ENCODE measurements at regions not wholly inside any gene's neighbourhood (a gene's known extent, or its start where the extent isn't known, plus 50 kb on each side); places are given as distances from the start of the nearest gene placed in this dataset.

DNA sequence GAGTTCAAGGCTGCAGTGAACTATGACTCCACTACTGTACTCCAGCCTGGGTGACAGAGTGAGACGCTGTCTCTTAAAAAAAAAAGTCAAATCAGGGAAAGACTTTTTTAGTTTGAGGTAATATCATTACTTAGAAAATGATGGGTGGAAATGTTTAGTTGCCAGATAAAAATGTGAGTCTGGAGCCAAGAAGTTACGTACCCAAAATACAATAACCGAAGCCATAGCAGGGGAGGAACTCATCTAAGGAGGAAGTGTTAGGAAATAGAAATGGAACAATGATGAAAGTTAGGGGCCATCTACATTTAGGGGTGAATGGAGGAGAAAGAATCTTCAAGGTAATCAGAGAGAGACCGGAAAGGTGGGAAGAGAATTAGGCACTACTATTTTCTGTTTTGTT, 98.8 kb downstream of the DACT1 start:
- TF ChIP-seq, protein P1, sequence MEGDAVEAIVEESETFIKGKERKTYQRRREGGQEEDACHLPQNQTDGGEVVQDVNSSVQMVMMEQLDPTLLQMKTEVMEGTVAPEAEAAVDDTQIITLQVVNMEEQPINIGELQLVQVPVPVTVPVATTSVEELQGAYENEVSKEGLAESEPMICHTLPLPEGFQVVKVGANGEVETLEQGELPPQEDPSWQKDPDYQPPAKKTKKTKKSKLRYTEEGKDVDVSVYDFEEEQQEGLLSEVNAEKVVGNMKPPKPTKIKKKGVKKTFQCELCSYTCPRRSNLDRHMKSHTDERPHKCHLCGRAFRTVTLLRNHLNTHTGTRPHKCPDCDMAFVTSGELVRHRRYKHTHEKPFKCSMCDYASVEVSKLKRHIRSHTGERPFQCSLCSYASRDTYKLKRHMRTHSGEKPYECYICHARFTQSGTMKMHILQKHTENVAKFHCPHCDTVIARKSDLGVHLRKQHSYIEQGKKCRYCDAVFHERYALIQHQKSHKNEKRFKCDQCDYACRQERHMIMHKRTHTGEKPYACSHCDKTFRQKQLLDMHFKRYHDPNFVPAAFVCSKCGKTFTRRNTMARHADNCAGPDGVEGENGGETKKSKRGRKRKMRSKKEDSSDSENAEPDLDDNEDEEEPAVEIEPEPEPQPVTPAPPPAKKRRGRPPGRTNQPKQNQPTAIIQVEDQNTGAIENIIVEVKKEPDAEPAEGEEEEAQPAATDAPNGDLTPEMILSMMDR (IDR thresholded peaks at IDR 0.05; ENCODE audit: poor library complexity, severe bottlenecking): no peak
- TF ChIP-seq, protein P2, sequence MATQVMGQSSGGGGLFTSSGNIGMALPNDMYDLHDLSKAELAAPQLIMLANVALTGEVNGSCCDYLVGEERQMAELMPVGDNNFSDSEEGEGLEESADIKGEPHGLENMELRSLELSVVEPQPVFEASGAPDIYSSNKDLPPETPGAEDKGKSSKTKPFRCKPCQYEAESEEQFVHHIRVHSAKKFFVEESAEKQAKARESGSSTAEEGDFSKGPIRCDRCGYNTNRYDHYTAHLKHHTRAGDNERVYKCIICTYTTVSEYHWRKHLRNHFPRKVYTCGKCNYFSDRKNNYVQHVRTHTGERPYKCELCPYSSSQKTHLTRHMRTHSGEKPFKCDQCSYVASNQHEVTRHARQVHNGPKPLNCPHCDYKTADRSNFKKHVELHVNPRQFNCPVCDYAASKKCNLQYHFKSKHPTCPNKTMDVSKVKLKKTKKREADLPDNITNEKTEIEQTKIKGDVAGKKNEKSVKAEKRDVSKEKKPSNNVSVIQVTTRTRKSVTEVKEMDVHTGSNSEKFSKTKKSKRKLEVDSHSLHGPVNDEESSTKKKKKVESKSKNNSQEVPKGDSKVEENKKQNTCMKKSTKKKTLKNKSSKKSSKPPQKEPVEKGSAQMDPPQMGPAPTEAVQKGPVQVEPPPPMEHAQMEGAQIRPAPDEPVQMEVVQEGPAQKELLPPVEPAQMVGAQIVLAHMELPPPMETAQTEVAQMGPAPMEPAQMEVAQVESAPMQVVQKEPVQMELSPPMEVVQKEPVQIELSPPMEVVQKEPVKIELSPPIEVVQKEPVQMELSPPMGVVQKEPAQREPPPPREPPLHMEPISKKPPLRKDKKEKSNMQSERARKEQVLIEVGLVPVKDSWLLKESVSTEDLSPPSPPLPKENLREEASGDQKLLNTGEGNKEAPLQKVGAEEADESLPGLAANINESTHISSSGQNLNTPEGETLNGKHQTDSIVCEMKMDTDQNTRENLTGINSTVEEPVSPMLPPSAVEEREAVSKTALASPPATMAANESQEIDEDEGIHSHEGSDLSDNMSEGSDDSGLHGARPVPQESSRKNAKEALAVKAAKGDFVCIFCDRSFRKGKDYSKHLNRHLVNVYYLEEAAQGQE (IDR thresholded peaks at IDR 0.05; ENCODE audit: borderline replicate concordance): no peak
- TF ChIP-seq SMC3 (conservative IDR thresholded peaks at IDR 0.05; ENCODE audit: poor library complexity) (no peak), TAF1 (IDR thresholded peaks at IDR 0.05; ENCODE audit: low read depth) (no peak)
